ENCODE measurements at regions not wholly inside any gene's neighbourhood (a gene's known extent, or its start where the extent isn't known, plus 50 kb on each side); places are given as distances from the start of the nearest gene placed in this dataset.
"Not testable (repeated sequence)": the region's sequence is repeated elsewhere in the genome, so short reads cannot be mapped to it uniquely, and the experiment has no call there.

DNA sequence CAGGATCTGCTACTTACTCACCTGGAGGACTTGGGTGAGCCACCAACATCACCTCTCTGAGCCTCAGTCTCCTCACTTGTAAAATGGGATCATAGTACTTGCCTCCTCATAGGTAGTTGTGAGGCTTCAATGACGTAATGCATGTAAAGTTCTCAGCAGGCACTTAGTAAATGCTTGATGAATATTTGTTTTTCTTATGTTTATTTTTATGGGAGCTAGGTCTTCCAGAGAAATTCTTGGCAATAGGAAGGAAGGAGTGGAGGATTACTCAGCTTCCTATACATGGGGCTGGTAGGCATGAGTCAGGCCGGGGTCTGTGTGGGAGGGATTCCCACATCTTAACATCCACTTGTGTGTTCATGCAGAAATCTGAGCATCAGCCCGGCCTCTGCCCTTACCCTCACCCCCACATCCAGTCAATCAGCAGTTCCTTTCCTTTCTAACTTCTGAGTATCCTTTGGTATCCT lies 95.4 kb upstream of the USP24 start:
- intact Hi-C loops (cut with micrococcal nuclease), result no loop called here
- peaks cover 3% of the 10 kb centered on the region for H3K27me3 Mint-ChIP-seq (ENCODE audit: low read depth)
- no peak overlapping the region for H3K27ac Mint-ChIP-seq
- no peak for DNase-seq (ENCODE audit: low spot score)
- no peaks in the 10 kb centered on the region for H3K9me3 Mint-ChIP-seq
- no peak overlapping the region for H3K4me3 Mint-ChIP-seq (ENCODE audit: low read depth)
- peaks cover 9% of the 10 kb centered on the region for H3K4me1 Mint-ChIP-seq (ENCODE audit: low read depth)
- no peaks in the 10 kb centered on the region for H3K36me3 Mint-ChIP-seq (ENCODE audit: low read depth)

DNA sequence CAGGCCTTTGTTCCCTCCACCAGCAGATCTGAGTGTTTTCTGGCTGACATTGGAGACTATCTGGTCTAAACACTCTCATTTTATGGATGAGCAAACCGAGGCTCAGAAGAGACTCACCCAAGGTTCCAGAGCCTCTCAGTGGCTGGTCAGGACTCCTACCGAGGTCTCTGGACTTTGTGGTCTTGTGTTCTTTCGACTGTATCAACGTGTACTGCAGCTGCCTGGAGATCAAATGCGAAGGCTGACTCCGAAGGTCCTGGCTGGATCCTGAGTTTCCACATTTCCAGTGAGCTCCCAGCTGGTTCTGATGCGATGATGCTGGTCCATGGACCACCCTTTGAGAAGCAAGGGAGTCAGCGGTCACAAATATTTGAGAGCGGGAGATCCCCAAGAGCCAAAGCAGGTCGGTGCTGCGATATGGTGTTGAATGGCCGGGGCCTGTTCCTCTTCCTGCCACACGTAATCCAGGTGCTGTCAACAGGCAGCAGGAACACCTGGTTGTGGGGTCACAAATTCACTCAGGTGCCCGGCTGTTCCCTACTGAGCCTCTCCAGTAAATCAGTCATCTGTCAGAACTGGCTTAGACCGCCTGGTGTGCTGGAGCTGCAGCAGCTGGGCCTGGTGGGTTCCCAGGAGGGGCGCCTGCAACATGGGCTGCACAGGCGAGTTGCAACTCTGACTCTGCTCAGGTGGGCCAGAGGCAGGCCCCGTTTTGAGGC lies 94.8 kb upstream of the USP24 start:
- H3K27me3 Mint-ChIP-seq (ENCODE audit: low read depth), result peaks cover 8% of the 10 kb centered on the region
- H3K4me1 Mint-ChIP-seq (ENCODE audit: low read depth), result peaks cover 11% of the 10 kb centered on the region
- intact Hi-C loops (cut with micrococcal nuclease), result no loop called here
- H3K36me3 Mint-ChIP-seq (ENCODE audit: low read depth), result no peaks in the 10 kb centered on the region
- no peaks in the 10 kb centered on the region for H3K9me3 Mint-ChIP-seq
- no peak for DNase-seq (ENCODE audit: low spot score)
- no peak overlapping the region for H3K4me3 Mint-ChIP-seq (ENCODE audit: low read depth)
- H3K27ac Mint-ChIP-seq, result no peak overlapping the region

DNA sequence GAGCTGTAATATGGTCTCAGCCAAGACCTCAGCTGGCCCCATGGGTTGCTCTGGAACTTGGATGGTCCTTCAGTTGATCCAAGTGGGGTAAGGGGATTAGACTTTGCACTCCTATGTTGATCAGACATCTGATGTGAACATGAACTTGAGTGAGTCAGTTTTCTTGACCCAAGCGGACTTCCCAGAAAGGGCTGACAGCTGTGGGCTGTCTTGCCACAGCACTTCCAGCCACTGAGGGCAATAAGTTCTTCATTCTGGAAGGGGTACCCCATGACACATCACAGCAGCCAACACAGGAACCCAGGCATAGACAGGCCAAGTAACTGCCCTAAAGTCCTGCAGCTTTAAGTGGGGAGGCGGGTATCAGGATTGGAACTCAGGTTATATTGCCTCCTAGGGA lies 93.9 kb upstream of the USP24 start:
- peaks cover 11% of the 10 kb centered on the region for H3K4me1 Mint-ChIP-seq (ENCODE audit: low read depth)
- H3K27ac Mint-ChIP-seq, result no peak overlapping the region
- DNase-seq (ENCODE audit: low spot score), result no peak
- H3K27me3 Mint-ChIP-seq (ENCODE audit: low read depth), result peaks cover 12% of the 10 kb centered on the region
- H3K9me3 Mint-ChIP-seq, result no peaks in the 10 kb centered on the region
- no peaks in the 10 kb centered on the region for H3K36me3 Mint-ChIP-seq (ENCODE audit: low read depth)
- intact Hi-C loops (cut with micrococcal nuclease), result no loop called here
- no peak overlapping the region for H3K4me3 Mint-ChIP-seq (ENCODE audit: low read depth)

DNA sequence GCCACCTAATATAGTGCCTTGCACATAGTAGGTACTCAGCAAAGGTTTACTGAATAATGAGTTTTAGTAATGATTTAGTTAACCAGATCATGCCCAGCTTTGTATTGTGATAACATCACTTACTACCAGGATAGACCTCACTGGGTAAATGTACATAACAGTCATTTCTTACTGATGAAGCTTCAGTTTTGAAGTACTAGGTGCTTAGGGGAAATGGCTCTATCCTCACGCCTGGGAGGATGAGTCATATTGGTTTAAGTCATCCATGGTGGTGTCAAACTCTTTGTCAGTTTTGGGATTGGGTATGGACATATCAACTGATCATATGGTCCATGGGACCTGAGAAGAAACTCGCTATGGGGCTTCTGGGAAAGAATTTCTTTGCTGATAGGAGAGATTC lies 90.6 kb upstream of the USP24 start:
- DNase-seq (ENCODE audit: low spot score), result no peak
- Mint-ChIP-seq H3K4me1 (ENCODE audit: low read depth) (peaks cover 7% of the 10 kb centered on the region), H3K4me3 (ENCODE audit: low read depth) (no peak overlapping the region), H3K9me3 (no peaks in the 10 kb centered on the region), H3K27ac (no peak overlapping the region), H3K36me3 (ENCODE audit: low read depth) (no peaks in the 10 kb centered on the region), H3K27me3 (ENCODE audit: low read depth) (peaks cover 15% of the 10 kb centered on the region)
- intact Hi-C loops (cut with micrococcal nuclease), result no loop called here

DNA sequence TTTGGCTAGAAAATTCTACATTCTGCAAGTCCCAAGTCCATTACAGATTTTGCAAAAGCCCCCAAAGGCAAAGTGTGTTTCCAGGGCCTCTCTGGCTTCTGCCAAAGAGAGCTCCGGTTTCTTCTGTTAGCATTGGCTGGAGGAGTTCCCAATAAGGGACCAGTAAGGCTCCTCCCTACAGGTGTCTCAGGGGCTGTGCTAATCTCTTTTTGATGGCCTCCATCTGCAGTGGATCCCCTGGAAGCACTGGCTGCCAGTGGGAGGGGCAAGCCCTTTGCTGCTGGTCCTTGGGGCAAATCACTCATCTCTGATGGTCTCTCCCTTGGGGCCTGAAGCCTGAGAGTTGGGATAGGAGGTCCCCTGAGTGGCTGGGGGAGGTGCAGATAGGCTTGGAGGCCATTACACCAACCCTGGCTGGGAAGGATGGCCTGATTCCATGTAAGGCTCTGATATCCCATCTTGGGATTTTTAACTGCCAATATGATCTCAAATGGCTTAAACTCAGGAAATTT lies 89.1 kb upstream of the USP24 start:
- no peak for DNase-seq (ENCODE audit: low spot score)
- Mint-ChIP-seq H3K4me3 (ENCODE audit: low read depth) (no peak overlapping the region), H3K4me1 (ENCODE audit: low read depth) (peaks cover 3% of the 10 kb centered on the region), H3K27ac (no peak overlapping the region), H3K36me3 (ENCODE audit: low read depth) (no peaks in the 10 kb centered on the region), H3K9me3 (no peaks in the 10 kb centered on the region), H3K27me3 (ENCODE audit: low read depth) (peaks cover 15% of the 10 kb centered on the region)
- intact Hi-C loops (cut with micrococcal nuclease), result no loop called here

DNA sequence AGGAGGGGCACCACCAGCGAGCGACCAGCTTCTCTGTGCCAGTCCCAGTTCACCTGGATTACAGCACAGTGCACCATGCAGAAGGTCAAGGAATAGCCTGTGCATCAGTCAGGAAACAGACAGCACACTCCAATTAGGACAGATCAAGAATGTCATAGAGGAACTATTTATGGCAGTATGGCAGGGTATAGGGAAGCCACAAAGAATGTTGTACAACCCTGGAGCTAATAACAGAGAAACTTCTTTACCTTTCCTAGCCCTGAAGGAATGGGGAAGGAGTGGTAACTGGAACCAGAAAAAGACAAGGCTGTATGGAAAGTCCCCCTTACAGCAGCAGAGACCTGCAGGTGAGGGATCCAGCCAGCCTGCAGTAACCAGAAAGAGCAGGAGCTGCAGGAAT lies 87.8 kb upstream of the USP24 start:
- Mint-ChIP-seq H3K27ac (no peak overlapping the region), H3K4me1 (ENCODE audit: low read depth) (peaks cover 3% of the 10 kb centered on the region), H3K4me3 (ENCODE audit: low read depth) (no peak overlapping the region), H3K36me3 (ENCODE audit: low read depth) (no peaks in the 10 kb centered on the region), H3K27me3 (ENCODE audit: low read depth) (peaks cover 15% of the 10 kb centered on the region), H3K9me3 (no peaks in the 10 kb centered on the region)
- intact Hi-C loops (cut with micrococcal nuclease), result no loop called here
- no peak for DNase-seq (ENCODE audit: low spot score)

DNA sequence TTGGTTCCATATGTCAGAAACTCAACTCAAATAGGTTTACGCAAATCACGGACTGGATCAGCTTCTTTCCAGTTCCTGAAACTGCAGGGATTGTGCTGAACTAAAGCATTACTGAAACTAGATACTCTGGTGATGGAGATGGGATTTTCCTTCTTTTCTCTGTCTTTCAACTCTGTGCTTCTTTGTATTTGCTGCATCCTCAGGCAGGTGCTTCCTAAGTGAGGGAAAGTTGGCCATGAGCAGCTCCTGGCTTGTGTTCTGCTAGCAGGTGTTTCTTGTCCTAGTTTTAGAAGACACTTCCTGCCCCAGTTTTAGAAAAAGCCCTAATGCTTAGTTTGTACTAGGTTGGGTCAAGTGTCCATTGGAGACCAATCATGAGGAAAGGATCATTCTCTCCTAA lies 86.7 kb upstream of the USP24 start:
- Mint-ChIP-seq H3K27ac (no peak overlapping the region), H3K27me3 (ENCODE audit: low read depth) (peaks cover 14% of the 10 kb centered on the region), H3K4me1 (ENCODE audit: low read depth) (peaks cover 3% of the 10 kb centered on the region), H3K4me3 (ENCODE audit: low read depth) (no peak overlapping the region), H3K9me3 (no peaks in the 10 kb centered on the region), H3K36me3 (ENCODE audit: low read depth) (no peaks in the 10 kb centered on the region)
- DNase-seq (ENCODE audit: low spot score), result no peak
- intact Hi-C loops (cut with micrococcal nuclease), result no loop called here

DNA sequence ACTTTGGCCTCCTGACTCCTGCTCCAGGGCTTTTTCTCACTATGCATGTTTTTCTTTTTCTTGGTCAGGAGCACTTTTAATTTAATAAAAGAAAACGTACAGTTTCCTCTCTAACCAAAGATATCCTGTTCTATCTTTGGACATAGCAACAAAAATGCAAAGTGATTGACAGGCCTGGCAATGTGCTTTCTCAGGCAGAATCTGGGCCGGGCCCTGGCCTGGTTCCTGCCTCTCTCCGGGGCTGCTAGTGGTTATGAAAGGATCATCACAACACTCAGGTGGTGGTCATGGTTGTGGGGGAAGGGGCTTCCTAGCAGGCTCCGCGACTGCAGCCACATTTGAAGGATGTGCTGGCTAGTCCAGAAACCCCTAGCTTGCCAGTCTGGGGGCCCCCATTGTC lies 85.8 kb upstream of the USP24 start:
- intact Hi-C loops (cut with micrococcal nuclease), result no loop called here
- no peak for DNase-seq (ENCODE audit: low spot score)
- Mint-ChIP-seq H3K4me1 (ENCODE audit: low read depth) (peaks cover 3% of the 10 kb centered on the region), H3K9me3 (no peaks in the 10 kb centered on the region), H3K4me3 (ENCODE audit: low read depth) (no peak overlapping the region), H3K36me3 (ENCODE audit: low read depth) (no peaks in the 10 kb centered on the region), H3K27me3 (ENCODE audit: low read depth) (peaks cover 14% of the 10 kb centered on the region), H3K27ac (no peak overlapping the region)

DNA sequence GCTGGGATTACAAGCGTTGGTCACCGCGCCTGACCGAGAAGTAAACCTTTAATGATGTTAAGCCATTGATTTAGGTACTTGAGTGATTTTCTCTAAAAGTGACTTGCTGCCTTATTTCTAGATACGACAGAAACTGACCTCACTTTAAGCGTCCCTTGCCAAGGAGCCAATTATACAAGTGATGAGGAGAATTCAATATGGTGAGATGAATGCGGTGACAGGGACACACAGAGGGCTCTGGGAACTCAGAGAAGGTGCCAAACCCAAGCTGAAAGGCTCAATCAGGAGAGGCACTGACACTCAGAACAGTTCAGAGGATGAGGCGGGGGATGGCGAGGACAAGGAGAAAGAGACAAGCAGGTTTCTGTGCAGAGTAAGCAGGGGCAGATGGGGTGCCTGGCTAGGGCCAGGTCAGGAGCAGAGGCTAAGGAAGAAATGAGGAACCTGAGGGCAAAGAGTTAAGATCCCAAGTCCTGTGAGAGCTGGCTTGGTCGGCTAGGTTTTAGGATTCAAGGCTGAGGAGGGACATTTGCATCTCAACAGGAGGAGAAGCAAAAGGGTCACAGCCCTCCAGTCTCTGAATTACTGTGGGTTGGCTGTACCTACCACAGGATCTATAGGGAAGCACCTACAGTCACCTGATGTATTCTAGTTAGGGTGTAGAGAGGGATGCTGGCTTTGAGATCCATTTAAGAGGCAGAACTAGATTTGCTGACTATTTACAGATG lies 83.2 kb upstream of the USP24 start:
- intact Hi-C loops (cut with micrococcal nuclease), result no loop called here
- H3K4me1 Mint-ChIP-seq (ENCODE audit: low read depth), result no peaks in the 10 kb centered on the region
- H3K36me3 Mint-ChIP-seq (ENCODE audit: low read depth), result no peaks in the 10 kb centered on the region

DNA sequence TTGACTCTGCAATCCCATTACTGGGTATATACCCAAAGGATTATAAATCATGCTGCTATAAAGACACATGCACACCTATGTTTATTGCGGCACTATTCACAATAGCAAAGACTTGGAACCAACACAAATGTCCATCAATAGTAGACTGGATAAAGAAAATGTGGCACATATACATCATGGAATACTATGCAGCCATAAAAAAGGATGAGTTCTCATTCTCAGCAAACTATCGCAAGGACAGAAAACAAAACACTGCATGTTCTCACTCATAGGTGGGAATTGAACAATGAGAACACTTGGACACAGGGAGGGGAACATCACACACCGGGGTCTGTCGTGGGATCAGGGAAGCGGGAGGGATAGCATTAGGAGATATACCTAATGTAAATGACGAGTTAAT lies 81.1 kb upstream of the USP24 start:
- not testable (repeated sequence) for H3K27ac Mint-ChIP-seq, H3K9me3 Mint-ChIP-seq

More for the DNA sequence above, 83.2 kb upstream of the USP24 start:
- no peak overlapping the region for H3K27ac Mint-ChIP-seq
- no peaks in the 10 kb centered on the region for H3K9me3 Mint-ChIP-seq
- no peak overlapping the region for H3K4me3 Mint-ChIP-seq (ENCODE audit: low read depth)
- peaks cover 6% of the 10 kb centered on the region for H3K27me3 Mint-ChIP-seq (ENCODE audit: low read depth)
- DNase-seq (ENCODE audit: low spot score), result no peak

DNA sequence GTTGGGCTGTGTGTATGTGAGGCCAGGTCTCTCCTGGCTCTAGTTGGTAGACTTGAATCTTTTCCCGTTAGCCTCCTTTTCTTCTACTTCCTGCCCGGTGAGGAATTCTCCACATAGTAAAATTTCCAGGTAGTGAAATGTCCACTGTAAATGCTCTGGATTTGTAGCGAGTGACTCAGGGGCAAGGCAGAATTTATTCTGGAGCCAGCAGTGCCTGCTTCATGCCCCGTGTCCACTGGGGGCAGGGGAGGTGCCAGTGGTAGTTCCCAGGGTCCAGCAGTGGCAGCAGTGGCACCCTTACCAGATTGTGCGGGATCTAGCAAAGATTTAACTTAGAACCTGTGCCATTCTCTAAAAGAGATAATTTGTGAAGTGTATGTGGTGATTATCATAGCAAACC lies 74.5 kb upstream of the USP24 start:
- no peaks in the 10 kb centered on the region for H3K36me3 Mint-ChIP-seq (ENCODE audit: low read depth)
- peaks cover 4% of the 10 kb centered on the region for H3K27me3 Mint-ChIP-seq (ENCODE audit: low read depth)
- no peak for DNase-seq (ENCODE audit: low spot score)
- intact Hi-C loops (cut with micrococcal nuclease), result loop anchor here (10.0 kb wide), 2 partner anchors 605 to 1295 kb away; no protein-coding TSS in a partner anchor
- H3K9me3 Mint-ChIP-seq, result no peaks in the 10 kb centered on the region
- H3K27ac Mint-ChIP-seq, result no peak overlapping the region
- H3K4me3 Mint-ChIP-seq (ENCODE audit: low read depth), result no peak overlapping the region
- H3K4me1 Mint-ChIP-seq (ENCODE audit: low read depth), result peaks cover 19% of the 10 kb centered on the region

More for the DNA sequence above, 81.1 kb upstream of the USP24 start:
- intact Hi-C loops (cut with micrococcal nuclease); H3K27me3 Mint-ChIP-seq (ENCODE audit: low read depth); H3K4me3 Mint-ChIP-seq (ENCODE audit: low read depth); DNase-seq (ENCODE audit: low spot score); H3K36me3 Mint-ChIP-seq (ENCODE audit: low read depth); H3K4me1 Mint-ChIP-seq (ENCODE audit: low read depth): not testable (repeated sequence)

DNA sequence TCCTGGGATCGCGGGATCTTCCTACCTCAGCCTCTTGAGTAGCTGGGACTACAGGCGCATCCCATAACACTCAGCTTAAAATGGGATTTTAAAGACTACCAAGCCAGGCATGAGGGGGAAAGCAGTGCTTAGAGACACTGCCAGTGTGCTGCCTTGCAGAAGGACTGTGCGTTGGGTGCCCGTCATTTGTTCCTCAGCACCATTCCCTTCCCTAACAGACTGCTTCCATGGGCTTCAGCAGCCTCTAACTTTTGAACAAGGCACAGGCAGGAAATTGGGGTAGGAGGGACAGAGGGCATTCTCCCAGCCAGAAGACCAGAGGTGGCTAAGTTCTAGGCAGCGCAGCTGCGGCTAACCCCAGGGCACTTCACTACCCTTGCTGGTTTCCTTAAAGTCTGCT lies 73.9 kb upstream of the USP24 start:
- Mint-ChIP-seq H3K4me3 (ENCODE audit: low read depth) (no peak overlapping the region), H3K27me3 (ENCODE audit: low read depth) (peaks cover 4% of the 10 kb centered on the region), H3K27ac (no peak overlapping the region), H3K36me3 (ENCODE audit: low read depth) (no peaks in the 10 kb centered on the region), H3K4me1 (ENCODE audit: low read depth) (peaks cover 19% of the 10 kb centered on the region), H3K9me3 (no peaks in the 10 kb centered on the region)
- intact Hi-C loops (cut with micrococcal nuclease), result loop anchor here (10.0 kb wide), 2 partner anchors 606 to 1296 kb away; no protein-coding TSS in a partner anchor
- DNase-seq (ENCODE audit: low spot score), result no peak

DNA sequence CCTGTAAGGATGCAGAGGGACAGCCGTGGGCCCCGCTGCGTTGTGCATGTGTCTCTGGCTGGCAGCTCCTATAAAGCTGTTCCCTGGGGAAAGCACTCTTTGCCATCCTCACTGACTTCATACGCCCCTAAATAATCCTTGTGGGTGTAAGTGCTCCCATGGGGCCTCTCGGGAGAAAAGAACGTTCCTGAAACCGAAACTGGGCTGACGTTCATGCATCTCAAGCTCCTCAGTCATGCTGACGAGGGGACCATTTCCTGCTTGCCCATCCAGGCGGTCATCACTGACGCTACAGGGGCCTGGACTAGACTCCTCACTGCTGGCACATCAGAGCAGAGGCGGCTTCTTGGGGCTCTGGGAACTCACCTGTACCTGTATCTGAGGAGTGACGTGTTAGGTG lies 73.1 kb upstream of the USP24 start:
- no peak for DNase-seq (ENCODE audit: low spot score)
- Mint-ChIP-seq H3K27ac (no peak overlapping the region), H3K4me1 (ENCODE audit: low read depth) (peaks cover 19% of the 10 kb centered on the region), H3K36me3 (ENCODE audit: low read depth) (no peaks in the 10 kb centered on the region), H3K4me3 (ENCODE audit: low read depth) (no peak overlapping the region), H3K9me3 (no peaks in the 10 kb centered on the region), H3K27me3 (ENCODE audit: low read depth) (no peaks in the 10 kb centered on the region)
- intact Hi-C loops (cut with micrococcal nuclease), result loop anchor here (10.0 kb wide), 2 partner anchors 607 to 1297 kb away; no protein-coding TSS in a partner anchor
